DND-41 (cell line): ENCODE measurements at regions not wholly inside any gene's neighbourhood (a gene's known extent, or its start where the extent isn't known, plus 50 kb on each side); places are given as distances from the start of the nearest gene placed in this dataset.

Experiments used
- ATAC-seq: fragments of 200-7000 bp; cut with Tn5 transposase; 3 replicates; pipeline ENCODE4 v1.9.1; 2021; ENCODE audit warnings: low read depth; ENCODE audit not compliant: insufficient read depth
- DNase-seq: peaks from one replicate; pipeline ENCODE4 v3.0.0-alpha.2; 2020
- H2AFZ ChIP-seq: 2 replicates; pipeline ENCODE4 v1.6.0; 2012; ENCODE audit warnings: low read depth, low read length
- H3K27ac ChIP-seq: 2 replicates; pipeline ENCODE4 v1.5.1; 2012; ENCODE audit warnings: low read length, inconsistent platforms
- H3K27me3 ChIP-seq: fragments of 200-600 bp; sonication (generic); 2 replicates; pipeline ENCODE4 v1.6.0; 2012; ENCODE audit warnings: low read length, mild to moderate bottlenecking, inconsistent platforms; ENCODE audit not compliant: insufficient read depth, poor library complexity
- H3K36me3 ChIP-seq: 2 replicates; pipeline ENCODE4 v1.5.1; 2012; ENCODE audit warnings: low read length, inconsistent platforms; ENCODE audit not compliant: insufficient read depth
- H3K4me1 ChIP-seq: 2 replicates; pipeline ENCODE4 v1.5.1; 2012; ENCODE audit warnings: mild to moderate bottlenecking, low read length; ENCODE audit not compliant: insufficient read depth
- H3K4me2 ChIP-seq: 2 replicates; pipeline ENCODE4 v1.6.0; 2012; ENCODE audit warnings: mild to moderate bottlenecking, moderate library complexity, low read length, inconsistent platforms; ENCODE audit not compliant: insufficient read depth
- H3K4me3 ChIP-seq, 2 experiments: fragments of 200-600 bp in 1 of 2; shearing (Covaris generic) in 1 of 2; 2 replicates each; pipeline ENCODE4 v1.5.1; 2012 to 2016; ENCODE audit warnings: inconsistent platforms in 2 of 2, low read length in 2 of 2, mild to moderate bottlenecking in 2 of 2, low read depth in 1 of 2, moderate library complexity in 1 of 2
- H3K79me2 ChIP-seq: 2 replicates; pipeline ENCODE4 v1.6.0; 2012; ENCODE audit warnings: low read length, inconsistent platforms; ENCODE audit not compliant: insufficient read depth
- H3K9ac ChIP-seq: 2 replicates; pipeline ENCODE4 v1.6.0; 2012; ENCODE audit warnings: low read depth, mild to moderate bottlenecking, inconsistent platforms, low read length, moderate library complexity
- H3K9me3 ChIP-seq: 2 replicates; pipeline ENCODE4 v1.5.1; 2012; ENCODE audit warnings: low read length, moderate library complexity, mild to moderate bottlenecking, inconsistent platforms; ENCODE audit not compliant: insufficient read depth, severe bottlenecking
- H4K20me1 ChIP-seq: 2 replicates; pipeline ENCODE4 v1.6.0; 2012; ENCODE audit warnings: low read length; ENCODE audit not compliant: insufficient read depth
- CTCF ChIP-seq: IDR thresholded peaks from 2 replicates; pipeline ENCODE4 v1.5.1; 2012; ENCODE audit warnings: borderline replicate concordance, low read length, moderate library complexity, mild to moderate bottlenecking; ENCODE audit not compliant: poor library complexity, severe bottlenecking; ENCODE audit errors: extremely low read depth
- EZH2 ChIP-seq: IDR thresholded peaks from 3 replicates; pipeline ENCODE4 v1.6.1; 2012; ENCODE audit warnings: borderline replicate concordance, low read depth, mild to moderate bottlenecking, moderate library complexity, low read length, inconsistent platforms; ENCODE audit not compliant: severe bottlenecking

- no peak for TF ChIP-seq CTCF
- TF ChIP-seq EZH2: no peak
- ATAC-seq: no peak
- no peaks in the 10 kb centered on the region for H3K9me3 ChIP-seq
- H2AFZ ChIP-seq: no peak overlapping the region
- no peak overlapping the region for H3K27ac ChIP-seq
- no peak overlapping the region for H3K9ac ChIP-seq
- peaks cover 13% of the 10 kb centered on the region for H3K27me3 ChIP-seq
- H3K36me3 ChIP-seq: no peaks in the 10 kb centered on the region
- no peaks in the 10 kb centered on the region for H4K20me1 ChIP-seq
- no peak overlapping the region for H3K4me2 ChIP-seq
- no peak overlapping the region for H3K4me3 ChIP-seq
- H3K79me2 ChIP-seq: no peaks in the 10 kb centered on the region
- DNase-seq: no peak
- no peaks in the 10 kb centered on the region for H3K4me1 ChIP-seq
These were observed 68.3 kb upstream of the FICD start for GRCh38 chr12:108446766-108447165.

- no peaks in the 10 kb centered on the region for H3K9me3 ChIP-seq
- TF ChIP-seq EZH2 (no peak), CTCF (no peak)
- no peaks in the 10 kb centered on the region for H4K20me1 ChIP-seq
- ATAC-seq (no peak), DNase-seq (no peak)
- no peaks in the 10 kb centered on the region for H3K36me3 ChIP-seq
- no peak overlapping the region for H3K27ac ChIP-seq
- H3K4me3 ChIP-seq: no peak overlapping the region
- peaks cover 9% of the 10 kb centered on the region for H3K27me3 ChIP-seq
- no peak overlapping the region for H3K9ac ChIP-seq
- no peaks in the 10 kb centered on the region for H3K79me2 ChIP-seq
- H3K4me1 ChIP-seq: no peaks in the 10 kb centered on the region
- no peak overlapping the region for H2AFZ ChIP-seq
- no peak overlapping the region for H3K4me2 ChIP-seq
These were observed 72.2 kb upstream of the FICD start for GRCh38 chr12:108442910-108443309.

- Histone ChIP-seq H3K4me1 (no peaks in the 10 kb centered on the region), H3K79me2 (no peaks in the 10 kb centered on the region), H3K36me3 (no peaks in the 10 kb centered on the region), H3K9ac (no peak overlapping the region), H2AFZ (no peak overlapping the region), H3K27me3 (peaks cover 9% of the 10 kb centered on the region), H3K4me2 (no peak overlapping the region), H3K9me3 (no peaks in the 10 kb centered on the region), H3K4me3 (no peak overlapping the region), H3K27ac (no peak overlapping the region), H4K20me1 (no peaks in the 10 kb centered on the region)
- DNase-seq: no peak
- no peak for TF ChIP-seq CTCF
- TF ChIP-seq EZH2: no peak
- ATAC-seq: no peak
These were observed 73.0 kb upstream of the FICD start for GRCh38 chr12:108442067-108442466.

- no peaks in the 10 kb centered on the region for H3K36me3 ChIP-seq
- ATAC-seq (no peak), DNase-seq (no peak)
- no peak overlapping the region for H2AFZ ChIP-seq
- no peak overlapping the region for H3K4me2 ChIP-seq
- no peak overlapping the region for H3K4me3 ChIP-seq
- H3K9me3 ChIP-seq: no peaks in the 10 kb centered on the region
- H3K9ac ChIP-seq: no peak overlapping the region
- no peaks in the 10 kb centered on the region for H4K20me1 ChIP-seq
- H3K79me2 ChIP-seq: no peaks in the 10 kb centered on the region
- no peaks in the 10 kb centered on the region for H3K4me1 ChIP-seq
- peaks cover 4% of the 10 kb centered on the region for H3K27me3 ChIP-seq
- no peak overlapping the region for H3K27ac ChIP-seq
- TF ChIP-seq CTCF (no peak), EZH2 (no peak)
These were observed 73.5 kb upstream of the FICD start for GRCh38 chr12:108441549-108441948.
